BJ (cell line): ENCODE measurements at regions not wholly inside any gene's neighbourhood (a gene's known extent, or its start where the extent isn't known, plus 50 kb on each side); places are given as distances from the start of the nearest gene placed in this dataset.

ENCODE experiments used
- CTCF ChIA-PET: fragments of 350-600 bp; formaldehyde crosslinking; extraction: SDS; loops from one replicate; lab custom pipeline; 2021; ENCODE audit warnings: antibody characterized with exemption, inconsistent platforms; lab: Yijun Ruan, JAX
- POLR2A ChIA-PET: fragments of 300-600 bp; sonication (Branson Sonifier 250); formaldehyde crosslinking; extraction: SDS; loops from one replicate; lab custom pipeline; 2021; ENCODE audit warnings: antibody characterized with exemption; lab: Charles Lee
- DNase-seq: peaks from one replicate; pipeline ENCODE4 v3.0.0-alpha.2; 2011; ENCODE audit warnings: low read depth
- H3K27me3 ChIP-seq: 2 replicates; pipeline ENCODE4 v1.6.0; 2011; ENCODE audit warnings: low read length; ENCODE audit not compliant: control insufficient read depth, insufficient read depth
- H3K36me3 ChIP-seq: 2 replicates; pipeline ENCODE4 v1.5.1; 2011; ENCODE audit warnings: low read length; ENCODE audit not compliant: control insufficient read depth, insufficient read depth
- H3K4me3 ChIP-seq: 2 replicates; pipeline ENCODE4 v1.5.1; 2011; ENCODE audit warnings: low read depth, mild to moderate bottlenecking, control low read depth, low read length
- CTCF ChIP-seq: IDR thresholded peaks from 2 replicates; pipeline ENCODE4 v1.5.1; 2011; ENCODE audit warnings: low read depth, mild to moderate bottlenecking, control low read depth, inconsistent platforms, low read length, moderate library complexity; ENCODE audit not compliant: insufficient read depth

GRCh38 chr9:129435988-129436717 is 184.7 kb downstream of the C9orf50 start:
- TF ChIP-seq CTCF: no peak
- H3K4me3 ChIP-seq: no peak overlapping the region
- H3K27me3 ChIP-seq: no peaks in the 10 kb centered on the region; the same call in 1 of the 2 replicates
- POLR2A ChIA-PET: no interaction called here
- CTCF ChIA-PET: interaction anchor here (1.4 kb wide), 1 partner anchor 22 kb away, joined by 3 read pairs; no protein-coding TSS in a partner anchor
- no peak for DNase-seq
- H3K36me3 ChIP-seq: no peaks in the 10 kb centered on the region

GRCh38 chr9:129435291-129435690 is 185.6 kb downstream of the C9orf50 start:
- ChIA-PET POLR2A (no interaction called here), CTCF (interaction anchor here (0.7 kb wide), 1 partner anchor 261 kb away, joined by 3 read pairs; no protein-coding TSS in a partner anchor)
- Histone ChIP-seq H3K4me3 (no peak overlapping the region), H3K27me3 (no peaks in the 10 kb centered on the region; the same call in 1 of the 2 replicates), H3K36me3 (no peaks in the 10 kb centered on the region)
- TF ChIP-seq CTCF: no peak
- DNase-seq: no peak

- ChIA-PET CTCF (interaction anchor here (1.0 kb wide), 1 partner anchor 260 kb away, joined by 3 read pairs; no protein-coding TSS in a partner anchor), POLR2A (no interaction called here)
- TF ChIP-seq CTCF: no peak
- DNase-seq: no peak
- Histone ChIP-seq H3K27me3 (no peaks in the 10 kb centered on the region), H3K36me3 (no peaks in the 10 kb centered on the region), H3K4me3 (no peak overlapping the region)
Observed at GRCh38 chr9:129434187-129434586, 186.7 kb downstream of the C9orf50 start.

GRCh38 chr9:129432297-129433154 is 188.4 kb downstream of the C9orf50 start:
- ChIA-PET POLR2A (no interaction called here), CTCF (interaction anchor here (1.0 to 1.1 kb wide), 2 partner anchors 16 to 191 kb away, joined by 3 read pairs; no protein-coding TSS in a partner anchor)
- no peak for DNase-seq
- no peak overlapping the region for H3K4me3 ChIP-seq
- no peaks in the 10 kb centered on the region for H3K27me3 ChIP-seq
- H3K36me3 ChIP-seq: no peaks in the 10 kb centered on the region
- no peak for TF ChIP-seq CTCF
